GM23338 (cell line): ENCODE measurements at regions not wholly inside any gene's neighbourhood (a gene's known extent, or its start where the extent isn't known, plus 50 kb on each side); places are given as distances from the start of the nearest gene placed in this dataset.
"Not testable (repeated sequence)": the region's sequence is repeated elsewhere in the genome, so short reads cannot be mapped to it uniquely, and the experiment has no call there.

Source experiments
- ATAC-seq: fragments of 200-7000 bp; cut with Tn5 transposase; 3 replicates; pipeline ENCODE4 v1.9.1; 2020
- DNase-seq: peaks from one replicate; pipeline ENCODE4 v3.0.0-alpha.2; 2015; ENCODE audit warnings: low spot score
- H2AFZ ChIP-seq: fragments of 200-600 bp; sonication (generic); 2 replicates; pipeline ENCODE4 v1.8.0; 2016; ENCODE audit warnings: antibody characterized with exemption, mild to moderate bottlenecking, moderate library complexity
- H3F3A ChIP-seq: fragments of 200-600 bp; sonication (generic); replicated peaks from 2 replicates; pipeline ENCODE4 v1.8.0; 2017; ENCODE audit warnings: antibody characterized with exemption, mixed run types, low read depth
- H3K27ac ChIP-seq: fragments of 200-600 bp; sonication (generic); 2 replicates; pipeline ENCODE4 v1.6.1; 2016; ENCODE audit warnings: low read depth
- H3K27me3 ChIP-seq: fragments of 200-600 bp; sonication (generic); 2 replicates; pipeline ENCODE4 v1.8.0; 2016; ENCODE audit warnings: mild to moderate bottlenecking, mixed run types, moderate library complexity; ENCODE audit not compliant: insufficient read depth
- H3K36me3 ChIP-seq: fragments of 200-600 bp; sonication (generic); 2 replicates; pipeline ENCODE4 v1.8.0; 2016; ENCODE audit warnings: mild to moderate bottlenecking; ENCODE audit not compliant: insufficient read depth
- H3K4me1 ChIP-seq: fragments of 200-600 bp; sonication (generic); 2 replicates; pipeline ENCODE4 v1.8.0; 2016; ENCODE audit warnings: mild to moderate bottlenecking, moderate library complexity; ENCODE audit not compliant: insufficient read depth
- H3K4me2 ChIP-seq: fragments of 200-600 bp; sonication (generic); 2 replicates; pipeline ENCODE4 v1.7.1; 2017; ENCODE audit warnings: mixed run types
- H3K4me3 ChIP-seq: fragments of 200-600 bp; sonication (generic); 2 replicates; pipeline ENCODE4 v1.6.1; 2016; ENCODE audit warnings: mixed run types
- H3K79me2 ChIP-seq: fragments of 200-600 bp; sonication (generic); replicated peaks from 2 replicates; pipeline ENCODE4 v1.8.0; 2017; ENCODE audit warnings: mild to moderate bottlenecking; ENCODE audit not compliant: insufficient read depth
- H3K9me2 ChIP-seq: fragments of 200-600 bp; sonication (generic); 2 replicates; pipeline ENCODE4 v1.8.0; 2017; ENCODE audit not compliant: insufficient read depth
- H4K20me1 ChIP-seq: fragments of 200-600 bp; sonication (generic); replicated peaks from 2 replicates; pipeline ENCODE4 v1.8.0; 2017; ENCODE audit warnings: mild to moderate bottlenecking; ENCODE audit not compliant: insufficient read depth
- H3K27ac Mint-ChIP-seq: 2 replicates; pipeline ENCODE4 v1.8.0; 2020; ENCODE audit warnings: inconsistent platforms, mild to moderate bottlenecking, moderate library complexity, mixed read lengths
- H3K27me3 Mint-ChIP-seq: 3 replicates; pipeline ENCODE4 v1.8.0; 2022; ENCODE audit warnings: low read depth, mild to moderate bottlenecking, moderate library complexity, mixed read lengths, inconsistent platforms; ENCODE audit not compliant: insufficient read depth, poor library complexity
- H3K36me3 Mint-ChIP-seq: 3 replicates; pipeline ENCODE4 v1.8.0; 2021; ENCODE audit warnings: low read depth, mild to moderate bottlenecking, inconsistent platforms, moderate library complexity, mixed read lengths
- H3K4me1 Mint-ChIP-seq: 3 replicates; pipeline ENCODE4 v1.8.0; 2020; ENCODE audit warnings: mild to moderate bottlenecking, inconsistent platforms, mixed read lengths
- H3K4me3 Mint-ChIP-seq: 3 replicates; pipeline ENCODE4 v1.8.0; 2021; ENCODE audit warnings: moderate library complexity, mild to moderate bottlenecking, inconsistent platforms, mixed read lengths
- H3K9me3 Mint-ChIP-seq: 3 replicates; pipeline ENCODE4 v1.8.0; 2020; ENCODE audit warnings: moderate library complexity, mild to moderate bottlenecking, inconsistent platforms, mixed read lengths
- CREB1 ChIP-seq: fragments of 250-450 bp; sonication (Bioruptor Pico); IDR thresholded peaks from 2 replicates; pipeline ENCODE4 v1.5.0; 2020; ENCODE audit warnings: low read depth, mild to moderate bottlenecking, moderate library complexity
- ETS1 ChIP-seq: IDR thresholded peaks from 2 replicates; pipeline ENCODE4 v1.6.1; 2016; ENCODE audit warnings: antibody characterized with exemption
- EZH2 ChIP-seq: fragments of 200-600 bp; sonication (generic); IDR thresholded peaks from one replicate; pipeline ENCODE4 v1.8.0; 2017; ENCODE audit warnings: antibody characterized with exemption, mild to moderate bottlenecking, low read depth; ENCODE audit not compliant: unreplicated experiment
- EZH2phosphoT487 ChIP-seq: fragments of 200-600 bp; sonication (generic); IDR thresholded peaks from one replicate; pipeline ENCODE4 v1.8.1; 2018; ENCODE audit warnings: antibody characterized with exemption; ENCODE audit not compliant: unreplicated experiment
- JUNB ChIP-seq: IDR thresholded peaks from one replicate; pipeline ENCODE4 v1.6.1; 2016; ENCODE audit warnings: antibody characterized with exemption; ENCODE audit not compliant: unreplicated experiment
- NANOG ChIP-seq: IDR thresholded peaks from 2 replicates; pipeline ENCODE4 v1.6.1; 2016; ENCODE audit warnings: antibody characterized with exemption, borderline replicate concordance
- POLR2AphosphoS5 ChIP-seq: IDR thresholded peaks from 2 replicates; pipeline ENCODE4 v1.6.1; 2016; ENCODE audit warnings: antibody characterized with exemption, low read depth
- REST ChIP-seq: IDR thresholded peaks from one replicate; pipeline ENCODE4 v1.6.1; 2018; ENCODE audit warnings: antibody characterized with exemption; ENCODE audit not compliant: unreplicated experiment
- ZNF462 ChIP-seq: fragments of 250-450 bp; sonication (Bioruptor Pico); IDR thresholded peaks from 2 replicates; pipeline ENCODE4 v1.5.0; 2020; ENCODE audit warnings: mild to moderate bottlenecking, moderate library complexity

- Histone ChIP-seq H2AFZ (no peak overlapping the region), H3K79me2 (no peaks in the 10 kb centered on the region), H3F3A (no peaks in the 10 kb centered on the region), H3K27ac (no peak overlapping the region), H3K27me3 (no peaks in the 10 kb centered on the region), H3K4me2 (no peak overlapping the region), H3K4me1 (no peaks in the 10 kb centered on the region), H3K36me3 (no peaks in the 10 kb centered on the region), H4K20me1 (no peaks in the 10 kb centered on the region), H3K4me3 (no peak overlapping the region), H3K9me2 (peaks cover 7% of the 10 kb centered on the region; the same call in 1 of the 2 replicates)
- DNase-seq (no peak), ATAC-seq (no peak)
- Mint-ChIP-seq H3K4me1 (no peaks in the 10 kb centered on the region), H3K27ac (no peak overlapping the region), H3K27me3 (no peaks in the 10 kb centered on the region), H3K9me3 (no peaks in the 10 kb centered on the region; the same call in 2 of the 3 replicates), H3K36me3 (no peaks in the 10 kb centered on the region), H3K4me3 (no peak overlapping the region)
- TF ChIP-seq EZH2phosphoT487 = no peak
- no peak for TF ChIP-seq ZNF462 (CRISPR knock-in tag)
- no peak for TF ChIP-seq ETS1
- no peak for TF ChIP-seq CREB1 (CRISPR knock-in tag)
- TF ChIP-seq NANOG = no peak
- no peak for TF ChIP-seq JUNB
- no peak for TF ChIP-seq POLR2AphosphoS5
- no peak for TF ChIP-seq EZH2
- TF ChIP-seq REST = no peak
Measured at GRCh38 chr6:71091956-71092355, 135.1 kb upstream of the B3GAT2 start.

- not testable (repeated sequence) for H3K79me2 ChIP-seq, H3K9me2 ChIP-seq, H3K36me3 Mint-ChIP-seq, H3K4me2 ChIP-seq, H3K27ac ChIP-seq, ATAC-seq, H4K20me1 ChIP-seq, H3F3A ChIP-seq, H3K27me3 ChIP-seq, H3K4me3 ChIP-seq, H3K27ac Mint-ChIP-seq, H3K36me3 ChIP-seq, H3K27me3 Mint-ChIP-seq, H3K4me1 Mint-ChIP-seq, H2AFZ ChIP-seq, H3K4me1 ChIP-seq, H3K4me3 Mint-ChIP-seq, DNase-seq
- peaks cover 19% of the 10 kb centered on the region; the same call in 2 of the 3 replicates for H3K9me3 Mint-ChIP-seq
Measured at GRCh38 chr6:71097264-71097663, 140.4 kb upstream of the B3GAT2 start.
